ENCODE measurements at regions not wholly inside any gene's neighbourhood (a gene's known extent, or its start where the extent isn't known, plus 50 kb on each side); places are given as distances from the start of the nearest gene placed in this dataset.

GRCh38 chr4:64001229-64001898 is 407.9 kb downstream of the TECRL start:
- TF ChIP-seq CTCF (IDR thresholded peaks at IDR 0.05) (no peak), POLR2A (IDR thresholded peaks at IDR 0.05) (no peak)

All from esophagus squamous epithelium (tissue), 4 donors.